GM23248 (cell line): ENCODE measurements at regions not wholly inside any gene's neighbourhood (a gene's known extent, or its start where the extent isn't known, plus 50 kb on each side); places are given as distances from the start of the nearest gene placed in this dataset.

Source experiments
- DNase-seq: peaks from one replicate; pipeline ENCODE4 v3.0.0-alpha.2; 2015
- H2AFZ ChIP-seq: fragments of 200-600 bp; sonication (generic); 2 replicates; pipeline ENCODE4 v1.6.1; 2016; ENCODE audit warnings: antibody characterized with exemption
- H3F3A ChIP-seq: fragments of 200-600 bp; sonication (generic); 2 replicates; pipeline ENCODE4 v1.6.1; 2016; ENCODE audit warnings: mild to moderate bottlenecking, antibody characterized with exemption, mixed run types; ENCODE audit not compliant: insufficient read depth
- H3K27ac ChIP-seq: fragments of 200-600 bp; sonication (generic); 2 replicates; pipeline ENCODE4 v1.5.1; 2016; ENCODE audit warnings: mild to moderate bottlenecking
- H3K27me3 ChIP-seq: fragments of 200-600 bp; sonication (generic); replicated peaks from 2 replicates; pipeline ENCODE4 v1.6.1; 2016; ENCODE audit warnings: mild to moderate bottlenecking; ENCODE audit not compliant: insufficient read depth
- H3K36me3 ChIP-seq: fragments of 200-600 bp; sonication (generic); 2 replicates; pipeline ENCODE4 v1.6.1; 2016; ENCODE audit warnings: low read depth, mild to moderate bottlenecking
- H3K4me1 ChIP-seq: fragments of 200-600 bp; sonication (generic); 2 replicates; pipeline ENCODE4 v1.6.1; 2016; ENCODE audit warnings: mild to moderate bottlenecking; ENCODE audit not compliant: insufficient read depth
- H3K4me2 ChIP-seq: fragments of 200-600 bp; sonication (generic); one replicate; pipeline ENCODE4 v1.6.1; 2016; ENCODE audit warnings: mild to moderate bottlenecking; ENCODE audit not compliant: unreplicated experiment
- H3K4me3 ChIP-seq: fragments of 200-600 bp; sonication (generic); 2 replicates; pipeline ENCODE4 v1.5.1; 2016; ENCODE audit warnings: mild to moderate bottlenecking
- H3K79me2 ChIP-seq: fragments of 200-600 bp; sonication (generic); 2 replicates; pipeline ENCODE4 v1.6.1; 2016; ENCODE audit warnings: mild to moderate bottlenecking; ENCODE audit not compliant: insufficient read depth
- H3K9ac ChIP-seq: fragments of 200-600 bp; sonication (generic); 2 replicates; pipeline ENCODE4 v1.6.1; 2016; ENCODE audit warnings: mild to moderate bottlenecking
- H3K9me2 ChIP-seq: fragments of 200-600 bp; sonication (generic); 2 replicates; pipeline ENCODE4 v1.6.1; 2016; ENCODE audit warnings: mixed run types, mild to moderate bottlenecking, moderate library complexity; ENCODE audit not compliant: insufficient read depth
- H3K9me3 ChIP-seq: fragments of 200-600 bp; sonication (generic); one replicate; pipeline ENCODE4 v1.6.1; 2017; ENCODE audit warnings: low read depth
- H4K20me1 ChIP-seq: fragments of 200-600 bp; sonication (generic); 2 replicates; pipeline ENCODE4 v1.6.0; 2016; ENCODE audit not compliant: insufficient read depth
- EZH2 ChIP-seq: fragments of 200-600 bp; sonication (generic); IDR thresholded peaks from 2 replicates; pipeline ENCODE4 v1.6.1; 2018; ENCODE audit warnings: antibody characterized with exemption, mild to moderate bottlenecking; ENCODE audit not compliant: insufficient read depth, poor library complexity, severe bottlenecking
- EZH2phosphoT487 ChIP-seq: fragments of 200-600 bp; sonication (generic); IDR thresholded peaks from 2 replicates; pipeline ENCODE4 v1.6.1; 2018; ENCODE audit warnings: antibody characterized with exemption, moderate library complexity, mild to moderate bottlenecking, low read depth; ENCODE audit not compliant: insufficient read depth
- WGBS, 2 experiments: methylation state at CpG; one replicate each; pipeline ENCODE4 v1.1.6; 2015 to 2017; ENCODE audit warnings: low lambda C conversion rate in 2 of 2, low coverage in 1 of 2; ENCODE audit errors: missing lambda C conversion rate in 2 of 2; 5-methylcytosine and 5-hydroxymethylcytosine counted together
- in situ Hi-C: fragments of 300-500 bp; cut with MboI; formaldehyde crosslinking; loops from 2 replicates; pipeline ENCODE4 v1.15.0; 2020

DNA sequence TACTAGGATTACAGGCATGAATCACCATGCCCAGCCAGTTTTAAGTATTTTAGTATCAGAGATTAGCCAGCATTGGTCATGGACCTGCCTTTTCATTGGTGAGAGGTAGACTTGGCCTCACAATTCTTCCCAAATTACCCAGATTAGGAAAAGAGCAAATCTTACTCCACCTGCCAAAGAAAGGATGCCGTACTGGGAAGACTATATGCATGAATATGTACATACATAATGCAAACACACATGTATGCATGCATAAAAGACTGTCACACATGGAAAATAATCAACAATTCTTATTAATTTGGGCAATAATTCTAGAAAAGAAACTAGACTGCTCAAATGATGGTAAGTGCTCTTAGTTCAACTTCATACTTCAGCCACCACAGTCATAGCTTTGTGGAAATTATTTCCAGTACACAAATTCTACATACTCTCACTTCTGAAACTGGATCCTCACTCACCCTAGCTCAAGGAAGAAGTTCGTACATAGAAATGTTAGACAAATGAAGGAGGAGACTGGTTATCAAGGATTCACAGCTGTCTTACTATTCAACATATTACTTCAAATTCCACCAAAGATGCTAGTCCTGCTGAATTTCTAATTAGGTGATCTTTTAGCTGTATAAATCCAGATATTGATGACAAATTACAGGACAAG, 73.7 kb downstream of the MINAR2 start:
- no peaks in the 10 kb centered on the region for H3K4me1 ChIP-seq
- no peaks in the 10 kb centered on the region for H4K20me1 ChIP-seq
- H3K27me3 ChIP-seq, result no peaks in the 10 kb centered on the region; the same call in 1 of the 2 replicates
- whole genome bisulfite sequencing, 2 experiments, result 0 to 5% methylated on average over 2 of the region's 2 CpGs
- H3K9me3 ChIP-seq, result no peaks in the 10 kb centered on the region
- no peak overlapping the region for H3K9ac ChIP-seq
- no peak for TF ChIP-seq EZH2
- TF ChIP-seq EZH2phosphoT487, result no peak
- no peak overlapping the region for H2AFZ ChIP-seq
- no peak for DNase-seq
- no peaks in the 10 kb centered on the region for H3K79me2 ChIP-seq
- no peak overlapping the region for H3K4me3 ChIP-seq
- no peaks in the 10 kb centered on the region for H3F3A ChIP-seq
- H3K4me2 ChIP-seq, result no peak overlapping the region
- H3K9me2 ChIP-seq, result no peaks in the 10 kb centered on the region
- in situ Hi-C loops, result no loop called here
- H3K27ac ChIP-seq, result no peak overlapping the region
- no peaks in the 10 kb centered on the region for H3K36me3 ChIP-seq

DNA sequence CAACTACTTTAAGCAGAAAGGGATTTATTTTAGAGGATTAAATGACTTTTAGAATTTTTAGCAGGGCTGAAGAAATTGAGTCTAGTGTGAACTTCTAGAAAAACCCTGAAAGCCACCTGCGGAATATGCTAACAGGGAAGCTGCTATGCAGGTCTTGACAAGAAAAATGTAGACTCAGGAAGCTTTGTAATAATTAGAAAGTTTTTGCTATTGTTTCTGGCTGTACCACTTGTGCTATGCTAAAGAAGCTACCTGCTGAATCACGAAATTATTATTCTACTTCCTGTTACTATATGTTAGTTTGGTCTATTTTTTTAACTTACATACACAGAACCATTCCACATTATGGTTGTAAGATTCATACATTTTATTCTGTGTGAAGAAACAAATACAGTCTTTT, 74.0 kb upstream of the CHSY3 start:
- no peak overlapping the region for H3K4me3 ChIP-seq
- no peaks in the 10 kb centered on the region for H3F3A ChIP-seq
- H3K36me3 ChIP-seq, result no peaks in the 10 kb centered on the region
- no peak for DNase-seq
- H3K4me1 ChIP-seq, result no peaks in the 10 kb centered on the region
- no peaks in the 10 kb centered on the region for H4K20me1 ChIP-seq
- no peak overlapping the region for H3K27ac ChIP-seq
- 21 to 26% methylated on average over 2 of the region's 2 CpGs for WGBS, 2 experiments
- H3K9me2 ChIP-seq, result no peaks in the 10 kb centered on the region
- H3K9me3 ChIP-seq, result no peaks in the 10 kb centered on the region
- H2AFZ ChIP-seq, result no peak overlapping the region
- H3K79me2 ChIP-seq, result no peaks in the 10 kb centered on the region
- no peak overlapping the region for H3K4me2 ChIP-seq
- in situ Hi-C loops, result no loop called here
- no peak for TF ChIP-seq EZH2
- no peak for TF ChIP-seq EZH2phosphoT487
- H3K9ac ChIP-seq, result no peak overlapping the region
- H3K27me3 ChIP-seq, result no peaks in the 10 kb centered on the region

DNA sequence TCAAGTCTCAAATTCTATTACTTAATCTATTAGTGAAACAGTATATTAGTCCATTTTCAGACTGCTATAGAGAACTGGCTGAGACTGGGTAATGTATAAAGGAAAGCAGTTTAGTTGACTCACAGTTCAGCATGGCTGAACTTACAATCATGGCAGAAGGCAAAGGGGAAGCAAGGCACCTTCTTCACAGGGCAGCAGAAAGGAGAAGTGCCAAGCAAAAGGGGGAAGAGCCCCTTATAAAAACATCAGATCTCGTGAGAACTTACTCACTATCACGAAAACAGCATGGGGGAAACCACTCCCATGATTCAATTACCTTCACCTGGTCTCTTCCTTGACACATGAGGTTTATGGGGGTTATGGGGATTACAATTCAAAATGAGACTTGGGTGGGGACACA, 67.9 kb upstream of the CHSY3 start:
- Histone ChIP-seq H3K4me3 (no peak overlapping the region), H3F3A (no peaks in the 10 kb centered on the region)
- TF ChIP-seq EZH2 (no peak), EZH2phosphoT487 (no peak)

DNA sequence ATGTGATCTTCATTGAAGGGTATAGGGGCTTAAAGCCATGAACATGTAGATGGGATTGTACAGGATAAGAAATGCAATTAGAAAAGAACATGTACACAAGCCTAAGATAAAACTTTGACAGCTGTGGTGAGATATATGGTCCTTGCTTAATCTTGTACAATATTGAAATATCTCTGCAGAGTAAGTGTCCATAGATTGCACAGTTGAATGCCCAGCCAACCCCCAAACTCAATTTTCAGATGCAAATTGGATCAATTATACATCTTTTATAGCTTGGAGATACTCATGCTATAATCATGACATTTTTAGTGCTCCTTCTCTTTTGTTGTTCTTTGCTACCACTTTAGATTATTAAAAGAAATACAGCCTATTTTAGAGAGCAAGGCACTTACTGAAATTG, 59.5 kb upstream of the CHSY3 start:
- Histone ChIP-seq H3K9me3 (no peaks in the 10 kb centered on the region), H3K27me3 (no peaks in the 10 kb centered on the region), H2AFZ (no peak overlapping the region), H3K9me2 (no peaks in the 10 kb centered on the region), H3K4me2 (no peak overlapping the region), H3K36me3 (no peaks in the 10 kb centered on the region), H3K27ac (no peak overlapping the region), H4K20me1 (no peaks in the 10 kb centered on the region), H3F3A (no peaks in the 10 kb centered on the region), H3K4me1 (no peaks in the 10 kb centered on the region), H3K79me2 (no peaks in the 10 kb centered on the region), H3K9ac (no peak overlapping the region), H3K4me3 (no peak overlapping the region)
- in situ Hi-C loops, result no loop called here
- DNase-seq, result no peak
- TF ChIP-seq EZH2 (no peak), EZH2phosphoT487 (no peak)

More for the DNA sequence above, 67.9 kb upstream of the CHSY3 start:
- H3K4me1 ChIP-seq, result no peaks in the 10 kb centered on the region
- no peaks in the 10 kb centered on the region for H4K20me1 ChIP-seq
- H3K27ac ChIP-seq, result no peak overlapping the region
- in situ Hi-C loops, result no loop called here
- no peak overlapping the region for H2AFZ ChIP-seq
- no peak overlapping the region for H3K9ac ChIP-seq
- no peaks in the 10 kb centered on the region for H3K9me2 ChIP-seq
- no peak overlapping the region for H3K4me2 ChIP-seq
- H3K36me3 ChIP-seq, result no peaks in the 10 kb centered on the region
- H3K9me3 ChIP-seq, result no peaks in the 10 kb centered on the region
- 3% methylated on average over 2 of the region's 2 CpGs for WGBS, 2 experiments
- no peaks in the 10 kb centered on the region for H3K79me2 ChIP-seq
- no peak for DNase-seq
- no peaks in the 10 kb centered on the region for H3K27me3 ChIP-seq

DNA sequence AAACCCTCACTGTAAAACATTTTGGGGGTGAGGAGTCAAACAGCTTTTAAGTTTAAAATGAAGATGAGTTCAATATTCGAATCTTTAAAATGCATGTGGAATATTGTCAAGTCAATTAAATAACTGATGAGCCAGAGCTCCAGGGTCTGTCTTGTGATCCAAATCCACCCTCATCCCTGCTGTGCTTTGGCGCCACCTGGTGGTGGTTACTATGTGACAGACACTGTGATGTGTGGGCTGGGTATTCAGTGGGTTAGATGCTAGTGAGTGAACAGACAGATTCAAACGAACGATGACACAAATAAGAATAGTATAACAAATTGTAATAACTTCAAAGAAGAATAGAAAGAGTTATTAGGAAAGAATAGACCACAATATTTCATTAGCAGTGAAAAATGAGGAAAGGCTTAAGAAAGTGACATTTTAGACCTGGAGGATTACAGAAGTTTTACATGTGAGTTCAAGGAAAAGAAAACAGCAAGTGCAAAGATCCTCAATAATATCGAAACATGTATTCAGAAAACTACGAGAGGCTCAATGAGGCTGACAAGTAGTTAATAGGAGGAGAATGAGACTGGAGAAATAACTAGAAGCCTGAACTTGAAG, 51.4 kb upstream of the CHSY3 start:
- peak; percentile 68 for DNase-seq
- Histone ChIP-seq H2AFZ (no peak overlapping the region), H3F3A (no peaks in the 10 kb centered on the region), H3K4me3 (no peak overlapping the region), H3K9me3 (no peaks in the 10 kb centered on the region), H3K9ac (no peak overlapping the region), H4K20me1 (no peaks in the 10 kb centered on the region), H3K36me3 (no peaks in the 10 kb centered on the region), H3K27me3 (no peaks in the 10 kb centered on the region), H3K79me2 (no peaks in the 10 kb centered on the region), H3K4me2 (no peak overlapping the region), H3K27ac (no peak overlapping the region), H3K4me1 (no peaks in the 10 kb centered on the region), H3K9me2 (no peaks in the 10 kb centered on the region)
- in situ Hi-C loops, result no loop called here
- no peak for TF ChIP-seq EZH2
- TF ChIP-seq EZH2phosphoT487, result no peak
- 1 to 2% methylated on average over 6 of the region's 6 CpGs for WGBS, 2 experiments
